ENCODE measurements at regions not wholly inside any gene's neighbourhood (a gene's known extent, or its start where the extent isn't known, plus 50 kb on each side); places are given as distances from the start of the nearest gene placed in this dataset.

GRCh38 chr14:84519836-84520235 is 1010.1 kb upstream of the FLRT2 start:
- Histone ChIP-seq H3K4me1 (no peaks in the 10 kb centered on the region), H3K27ac (no peak overlapping the region), H3K9me3 (no peaks in the 10 kb centered on the region), H3K4me3 (no peak overlapping the region), H3K4me2 (no peak overlapping the region)
- DNase-seq (ENCODE audit: low read depth in 1 of 2, low spot score in 1 of 2) (no peak), FAIRE-seq (no peak), ATAC-seq (no peak)
- ChIA-PET CTCF (no interaction called here), POLR2A (no interaction called here)
- TF ChIP-seq JUN (IDR thresholded peaks at IDR 0.05) (no peak), FOSB (CRISPR knock-in tag; IDR thresholded peaks at IDR 0.05) (no peak), RCOR1 (IDR thresholded peaks at IDR 0.05; ENCODE audit: low read depth, low read length) (no peak), RNF2 (IDR thresholded peaks at IDR 0.05; ENCODE audit: borderline replicate concordance, low read depth) (no peak), NR3C1 (IDR thresholded peaks at IDR 0.05) (no peak), PBX3 (IDR thresholded peaks at IDR 0.05) (no peak), HOXB5 (CRISPR knock-in tag; IDR thresholded peaks at IDR 0.05) (no peak), MYC (IDR thresholded peaks at IDR 0.05; ENCODE audit: borderline replicate concordance, low read length) (no peak), ZSCAN20 (CRISPR knock-in tag; IDR thresholded peaks at IDR 0.05) (no peak), HOXA7 (CRISPR knock-in tag; IDR thresholded peaks at IDR 0.05) (no peak), RARB (CRISPR knock-in tag; IDR thresholded peaks at IDR 0.05) (no peak), EP300 (IDR thresholded peaks at IDR 0.05) (no peak), HES2 (IDR thresholded peaks at IDR 0.05) (no peak), CBX2 (IDR thresholded peaks at IDR 0.05; ENCODE audit: borderline replicate concordance, low read depth) (no peak)
- TF ChIP-seq, protein P1, sequence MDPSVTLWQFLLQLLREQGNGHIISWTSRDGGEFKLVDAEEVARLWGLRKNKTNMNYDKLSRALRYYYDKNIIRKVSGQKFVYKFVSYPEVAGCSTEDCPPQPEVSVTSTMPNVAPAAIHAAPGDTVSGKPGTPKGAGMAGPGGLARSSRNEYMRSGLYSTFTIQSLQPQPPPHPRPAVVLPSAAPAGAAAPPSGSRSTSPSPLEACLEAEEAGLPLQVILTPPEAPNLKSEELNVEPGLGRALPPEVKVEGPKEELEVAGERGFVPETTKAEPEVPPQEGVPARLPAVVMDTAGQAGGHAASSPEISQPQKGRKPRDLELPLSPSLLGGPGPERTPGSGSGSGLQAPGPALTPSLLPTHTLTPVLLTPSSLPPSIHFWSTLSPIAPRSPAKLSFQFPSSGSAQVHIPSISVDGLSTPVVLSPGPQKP (IDR thresholded peaks at IDR 0.05; ENCODE audit: low read depth, low read length) = no peak
- WGBS (ENCODE audit: missing lambda C conversion rate) = 7% methylated on average over 3 of the region's 3 CpGs

DNA sequence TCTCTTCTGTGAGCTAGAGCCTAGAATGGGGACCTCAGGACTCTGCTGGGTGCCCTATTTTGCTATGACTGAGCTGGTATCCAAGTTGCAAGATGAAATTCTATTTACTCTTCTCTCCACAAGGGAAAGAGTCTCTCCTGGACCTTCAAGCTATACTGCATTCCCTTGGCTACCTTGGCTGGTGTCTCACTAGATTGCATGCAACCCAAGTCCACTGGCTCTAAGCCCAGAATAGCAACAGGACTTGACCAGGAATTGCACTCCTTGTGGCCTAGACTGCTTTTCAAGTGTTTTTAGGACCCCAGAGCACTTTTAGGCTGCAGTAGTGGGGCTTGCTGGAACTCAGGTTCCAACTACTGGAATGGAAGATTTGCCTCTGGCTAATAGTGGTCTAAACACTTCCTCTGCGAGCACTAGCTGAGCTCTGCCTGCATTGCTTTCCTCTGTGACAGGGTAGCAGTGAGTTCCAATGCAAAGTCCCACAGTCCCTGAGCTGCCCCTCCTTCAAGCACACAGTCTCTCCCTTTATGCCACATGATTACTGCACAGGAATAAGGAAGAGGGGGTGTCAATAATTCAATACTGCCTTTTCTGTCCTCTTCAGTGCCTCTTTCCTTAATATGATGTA is 1009.1 kb upstream of the FLRT2 start:
- DNase-seq (ENCODE audit: low read depth in 1 of 2, low spot score in 1 of 2) (no peak), ATAC-seq (no peak), FAIRE-seq (no peak)
- H3K4me2 ChIP-seq = no peak overlapping the region
- H3K4me3 ChIP-seq = no peak overlapping the region
- CTCF ChIA-PET = interaction anchor here (0.6 kb wide), 1 partner anchor 1326 kb away, joined by 3 read pairs; no protein-coding TSS in a partner anchor
- no peak for TF ChIP-seq ATOH8 (CRISPR knock-in tag; IDR thresholded peaks at IDR 0.05; ENCODE audit: low read depth)
- no peak for TF ChIP-seq BHLHE40 (IDR thresholded peaks at IDR 0.05; ENCODE audit: low read depth, low read length)
- no peak for TF ChIP-seq KDM5A (IDR thresholded peaks at IDR 0.05)
- TF ChIP-seq MAFK (IDR thresholded peaks at IDR 0.05; ENCODE audit: partially characterized antibody) = no peak
- TF ChIP-seq EP300 (IDR thresholded peaks at IDR 0.05) = no peak
- no peak for TF ChIP-seq PBX3 (IDR thresholded peaks at IDR 0.05)
- no peak for TF ChIP-seq ESRRA (IDR thresholded peaks at IDR 0.05; ENCODE audit: borderline replicate concordance, low read length)
- no peaks in the 10 kb centered on the region for H3K4me1 ChIP-seq
- no peak overlapping the region for H3K27ac ChIP-seq
- no peaks in the 10 kb centered on the region for H3K9me3 ChIP-seq
- POLR2A ChIA-PET = no interaction called here
- WGBS (ENCODE audit: missing lambda C conversion rate) = 9% methylated on average over 1 of the region's 1 CpG

- ATAC-seq (no peak), DNase-seq (ENCODE audit: low read depth in 1 of 2, low spot score in 1 of 2) (no peak), FAIRE-seq (no peak)
- ChIA-PET CTCF (no interaction called here), POLR2A (no interaction called here)
- TF ChIP-seq FOSB (CRISPR knock-in tag; IDR thresholded peaks at IDR 0.05) = no peak
- no peak for TF ChIP-seq SREBF2 (IDR thresholded peaks at IDR 0.05)
- TF ChIP-seq CHD2 (IDR thresholded peaks at IDR 0.05; ENCODE audit: low read length, partially characterized antibody) = no peak
- TF ChIP-seq CTCF (IDR thresholded peaks at IDR 0.05) = no peak
- TF ChIP-seq JUNB (IDR thresholded peaks at IDR 0.05) = no peak
- no peak for TF ChIP-seq CBX2 (IDR thresholded peaks at IDR 0.05; ENCODE audit: borderline replicate concordance, low read depth)
- TF ChIP-seq FOSL2 (IDR thresholded peaks at IDR 0.05) = no peak
- TF ChIP-seq FOSL2 (CRISPR knock-in tag; IDR thresholded peaks at IDR 0.05) = no peak
- no peak for TF ChIP-seq EP300 (IDR thresholded peaks at IDR 0.05)
- TF ChIP-seq GATA3 (IDR thresholded peaks at IDR 0.05; ENCODE audit: borderline replicate concordance) = no peak
- no peaks in the 10 kb centered on the region for H3K9me3 ChIP-seq
- H3K4me2 ChIP-seq = no peak overlapping the region
- H3K4me1 ChIP-seq = no peaks in the 10 kb centered on the region
- H3K27ac ChIP-seq = no peak overlapping the region
- WGBS (ENCODE audit: missing lambda C conversion rate) = 8% methylated on average over 2 of the region's 2 CpGs
- H3K4me3 ChIP-seq = no peak overlapping the region
These were observed 1006.2 kb upstream of the FLRT2 start for GRCh38 chr14:84523746-84524145.
